Heart left ventricle (tissue), 16 donors: ENCODE measurements at regions not wholly inside any gene's neighbourhood (a gene's known extent, or its start where the extent isn't known, plus 50 kb on each side); places are given as distances from the start of the nearest gene placed in this dataset.

ENCODE experiments used
- ATAC-seq, 4 donors: fragments of 200-7000 bp; cut with Tn5 transposase; one replicate each; pipeline ENCODE4 v1.9.1; 2020 to 2022; ENCODE audit warnings: moderate library complexity in 4 of 4, mild to moderate bottlenecking in 3 of 4, moderate number of reproducible peaks in 1 of 4
- DNase-seq, 5 donors: peaks; one replicate each; pipeline ENCODE4 v3.0.0-alpha.2; 2020
- H3K27ac ChIP-seq, 12 donors: fragments of 200-600 bp; sonication (generic) in 4 of 12; one replicate each; pipeline versions ENCODE4 v1.5.0 to v1.8.0; 2016 to 2022; ENCODE audit warnings: mild to moderate bottlenecking in 2 of 12
- H3K27me3 ChIP-seq, 9 donors: fragments of 200-600 bp; sonication (generic) in 2 of 9; one replicate each; pipeline versions ENCODE4 v1.5.1 to v1.8.0; 2016 to 2022; ENCODE audit warnings: mild to moderate bottlenecking in 3 of 9
- H3K36me3 ChIP-seq, 9 donors: fragments of 200-600 bp; sonication (generic) in 2 of 9; one replicate each; pipeline versions ENCODE4 v1.5.0 to v1.8.0; 2018 to 2022; ENCODE audit warnings: mild to moderate bottlenecking in 2 of 9
- H3K4me1 ChIP-seq, 12 donors: fragments of 200-600 bp; sonication (generic) in 4 of 12; one replicate each; pipeline versions ENCODE4 v1.5.0 to v1.8.0; 2016 to 2022; ENCODE audit warnings: mild to moderate bottlenecking in 3 of 12
- H3K4me3 ChIP-seq, 12 donors: fragments of 200-600 bp; sonication (generic) in 4 of 12; one replicate each; pipeline versions ENCODE4 v1.5.0 to v1.8.0; 2017 to 2022; ENCODE audit warnings: mild to moderate bottlenecking in 9 of 12, moderate library complexity in 4 of 12
- H3K9me3 ChIP-seq, 12 donors: fragments of 200-600 bp; sonication (generic) in 4 of 12; one replicate each; pipeline versions ENCODE4 v1.5.0 to v1.8.0; 2016 to 2022; ENCODE audit warnings: mild to moderate bottlenecking in 1 of 12
- CTCF ChIP-seq, 12 donors: fragments of 200-600 bp; sonication (generic) in 4 of 12; IDR thresholded peaks; one replicate each; pipeline versions ENCODE4 v1.5.0 to v1.8.0; 2018 to 2022; ENCODE audit warnings: antibody characterized with exemption in 12 of 12, mild to moderate bottlenecking in 5 of 12
- POLR2A ChIP-seq, 2 donors: fragments of 450-650 bp; IDR thresholded peaks; one replicate each; pipeline ENCODE4 v1.6.1; 2017; ENCODE audit warnings: antibody characterized with exemption in 2 of 2, mild to moderate bottlenecking in 2 of 2, moderate library complexity in 2 of 2
- WGBS, 4 donors: extraction: QIAGEN DNeasy Blood & Tissue Kit in 2 of 4; methylation state at CpG; one replicate each; pipeline versions ENCODE4 v1.1.5 to v1.1.7; 2013 to 2018; 5-methylcytosine and 5-hydroxymethylcytosine counted together
- intact Hi-C, 10 donors: fragments of 100-400 bp; cut with DNase I; formaldehyde crosslinking; loops; one replicate each; pipeline versions ENCODE4 v1.11.1 to v1.14.2; 2022
- donor health status: ischemic (EF 13 %, LVEDD 7.1; RV severe dilation, severe dysfunction).
- donor health status: healthy with polysubstance abuse.
- donor health status: DM: no; HTN: yes; CAD: no.
- donor health status: DM: no; HTN: no; CAD: no.
- donor health status: ischemic (EF 25% LVEDD 6.9; RV normal size, moderate dysfunction).
- donor health status: ischemic (EF 25% LVEDD 5.7; RV mildly dilated, moderate dysfunction).
- donor health status: healthy.
- donor health status: DM: yes; HTN: yes; CAD: no.
- donor health status: ischemic (EF 35%, LVEDD 5.7; RV mildly dilated, moderate dysfunction).
- donor health status: nonischemic (EF 11% LVEDD 7.7; RV severe dilation, severe dysfunction).
- donor health status: DM: yes; HTN: yes; CAD: no.
- donor health status: PGD.
- donor health status: ischemic (EF 29% LVEDD 5.4; RV normal size, mild dysfunction).
- donor health status: nonischemic (EF 23%, LVEDD 6.1; RV moderate dilation, normal function).

- Histone ChIP-seq H3K27me3 (no peaks in the 10 kb centered on the region), H3K4me1 (peaks cover 0 to 21% (median 0%) of the 10 kb centered on the region in 12 donors), H3K27ac (peak overlapping the region in 2 of 12 donors; percentile 9 to 21), H3K9me3 (no peaks in the 10 kb centered on the region), H3K36me3 (no peaks in the 10 kb centered on the region), H3K4me3 (no peak overlapping the region)
- ATAC-seq (peak in 1 of 4 donors; percentile 18), DNase-seq (peak in 1 of 5 donors; percentile 29)
- 32 to 53% (median 45%) methylated on average over 2 of the region's 2 CpGs for WGBS, 4 donors
- TF ChIP-seq POLR2A (IDR thresholded peaks at IDR 0.05) (no peak), CTCF (IDR thresholded peaks at IDR 0.05) (peak in 4 of 12 donors; percentile 12 to 26 (median 20))
- intact Hi-C loops, result no loop called here
Observed at GRCh38 chr4:124202099-124202498, 510.4 kb downstream of the ANKRD50 start.

- intact Hi-C loops, result no loop called here
- H3K36me3 ChIP-seq, result no peaks in the 10 kb centered on the region
Observed at GRCh38 chr4:124203613-124204238, 508.8 kb downstream of the ANKRD50 start.

GRCh38 chr4:124206779-124207605 is 505.5 kb downstream of the ANKRD50 start:
- peaks cover 0 to 3% (median 0%) of the 10 kb centered on the region in 12 donors for H3K4me1 ChIP-seq
- H3K36me3 ChIP-seq, result no peaks in the 10 kb centered on the region
- intact Hi-C loops, result no loop called here
- H3K9me3 ChIP-seq, result no peaks in the 10 kb centered on the region
- no peaks in the 10 kb centered on the region for H3K27me3 ChIP-seq
- H3K27ac ChIP-seq, result no peak overlapping the region
- no peak for TF ChIP-seq CTCF (IDR thresholded peaks at IDR 0.05)
- TF ChIP-seq POLR2A (IDR thresholded peaks at IDR 0.05), result no peak
- WGBS, 4 donors, result 91 to 94% (median 93%) methylated on average over 9 of the region's 9 CpGs
- no peak for DNase-seq
- no peak overlapping the region for H3K4me3 ChIP-seq
- ATAC-seq, result no peak

More at GRCh38 chr4:124203613-124204238, 508.8 kb downstream of the ANKRD50 start:
- Histone ChIP-seq H3K27ac (no peak overlapping the region), H3K27me3 (no peaks in the 10 kb centered on the region), H3K4me3 (no peak overlapping the region), H3K4me1 (peaks cover 0 to 21% (median 0%) of the 10 kb centered on the region in 12 donors), H3K9me3 (no peaks in the 10 kb centered on the region)
- no peak for TF ChIP-seq CTCF (IDR thresholded peaks at IDR 0.05)
- TF ChIP-seq POLR2A (IDR thresholded peaks at IDR 0.05), result no peak
- 83 to 90% (median 88%) methylated on average over 3 of the region's 3 CpGs for WGBS, 4 donors
- DNase-seq, result no peak
- ATAC-seq, result peak in 1 of 4 donors; percentile 43

GRCh38 chr4:124209211-124209610 is 503.3 kb downstream of the ANKRD50 start:
- H3K27ac ChIP-seq, result no peak overlapping the region
- no peak for ATAC-seq
- H3K27me3 ChIP-seq, result no peaks in the 10 kb centered on the region
- H3K4me3 ChIP-seq, result no peak overlapping the region
- DNase-seq, result no peak
- WGBS, 4 donors, result 90 to 94% (median 92%) methylated on average over 3 of the region's 3 CpGs
- no peaks in the 10 kb centered on the region for H3K36me3 ChIP-seq
- no peaks in the 10 kb centered on the region for H3K9me3 ChIP-seq
- H3K4me1 ChIP-seq, result peaks cover 0 to 21% (median 4%) of the 10 kb centered on the region in 12 donors
- intact Hi-C loops, result no loop called here
- TF ChIP-seq CTCF (IDR thresholded peaks at IDR 0.05), result no peak
- no peak for TF ChIP-seq POLR2A (IDR thresholded peaks at IDR 0.05)
